GM12872 (cell line): ENCODE measurements at regions not wholly inside any gene's neighbourhood (a gene's known extent, or its start where the extent isn't known, plus 50 kb on each side); places are given as distances from the start of the nearest gene placed in this dataset.

Experiments
- TF ChIP-seq, protein P1 (sequence below): IDR thresholded peaks from 3 replicates; pipeline ENCODE4 v1.5.1; 2011; ENCODE audit warnings: low read depth, mild to moderate bottlenecking, low read length, moderate library complexity; ENCODE audit not compliant: insufficient read depth

- TF ChIP-seq, protein P1, sequence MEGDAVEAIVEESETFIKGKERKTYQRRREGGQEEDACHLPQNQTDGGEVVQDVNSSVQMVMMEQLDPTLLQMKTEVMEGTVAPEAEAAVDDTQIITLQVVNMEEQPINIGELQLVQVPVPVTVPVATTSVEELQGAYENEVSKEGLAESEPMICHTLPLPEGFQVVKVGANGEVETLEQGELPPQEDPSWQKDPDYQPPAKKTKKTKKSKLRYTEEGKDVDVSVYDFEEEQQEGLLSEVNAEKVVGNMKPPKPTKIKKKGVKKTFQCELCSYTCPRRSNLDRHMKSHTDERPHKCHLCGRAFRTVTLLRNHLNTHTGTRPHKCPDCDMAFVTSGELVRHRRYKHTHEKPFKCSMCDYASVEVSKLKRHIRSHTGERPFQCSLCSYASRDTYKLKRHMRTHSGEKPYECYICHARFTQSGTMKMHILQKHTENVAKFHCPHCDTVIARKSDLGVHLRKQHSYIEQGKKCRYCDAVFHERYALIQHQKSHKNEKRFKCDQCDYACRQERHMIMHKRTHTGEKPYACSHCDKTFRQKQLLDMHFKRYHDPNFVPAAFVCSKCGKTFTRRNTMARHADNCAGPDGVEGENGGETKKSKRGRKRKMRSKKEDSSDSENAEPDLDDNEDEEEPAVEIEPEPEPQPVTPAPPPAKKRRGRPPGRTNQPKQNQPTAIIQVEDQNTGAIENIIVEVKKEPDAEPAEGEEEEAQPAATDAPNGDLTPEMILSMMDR, result no peak
These were observed 120.2 kb downstream of the RPIA start for GRCh38 chr2:88811681-88812080.

- TF ChIP-seq, protein P1, result no peak
These were observed 122.1 kb downstream of the RPIA start for GRCh38 chr2:88813612-88814011.

GRCh38 chr2:88815282-88815681 is 123.8 kb downstream of the RPIA start:
- TF ChIP-seq, protein P1, result no peak

DNA sequence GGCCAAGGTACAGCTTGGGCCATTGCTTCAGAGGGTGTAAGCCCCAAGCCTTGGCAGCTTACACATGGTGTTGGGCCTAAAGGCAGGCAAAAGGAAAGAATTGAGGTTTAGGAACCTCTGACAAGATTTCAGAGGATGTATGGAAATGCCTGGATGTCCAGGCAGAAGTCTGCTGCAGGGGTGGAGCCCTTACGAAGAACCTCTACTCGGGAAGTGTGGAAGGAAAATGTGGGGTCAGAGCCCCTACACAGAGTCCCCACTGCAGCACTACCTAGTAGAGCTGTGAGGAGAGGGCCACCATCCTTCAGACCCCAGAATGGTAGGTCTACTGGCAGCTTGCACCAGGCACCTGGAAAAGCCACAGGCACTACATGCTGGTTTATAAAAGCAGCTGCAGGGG is 124.2 kb downstream of the RPIA start:
- TF ChIP-seq, protein P1, result no peak

- TF ChIP-seq, protein P1, result no peak
These were observed 126.9 kb downstream of the RPIA start for GRCh38 chr2:88818381-88818780.

GRCh38 chr2:88824951-88825350 is 133.5 kb downstream of the RPIA start:
- TF ChIP-seq, protein P1, result no peak

DNA sequence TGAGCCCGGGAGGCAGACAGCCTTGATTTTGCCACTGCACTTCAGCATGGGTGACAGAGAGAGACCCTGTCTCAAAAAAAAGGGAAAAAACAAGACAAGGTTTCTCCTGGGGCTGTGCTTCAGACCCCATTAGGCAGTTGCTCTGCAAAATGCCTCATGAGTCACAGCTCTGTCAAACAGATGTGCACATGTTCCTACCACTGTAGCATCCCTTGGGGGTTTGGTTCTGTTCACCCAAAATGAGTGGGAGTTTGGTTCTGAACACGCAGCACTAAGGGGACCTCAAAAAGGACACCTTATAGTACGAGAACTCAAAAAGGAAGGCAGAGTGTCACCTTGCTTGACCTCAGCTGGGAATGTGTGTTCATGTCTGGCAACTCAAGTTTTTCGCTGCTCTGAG is 134.9 kb downstream of the RPIA start:
- TF ChIP-seq, protein P1, result no peak

- TF ChIP-seq, protein P1, result no peak
These were observed 136.3 kb downstream of the RPIA start for GRCh38 chr2:88827821-88828220.
